Fibroblast of lung (primary cell): ENCODE measurements at regions not wholly inside any gene's neighbourhood (a gene's known extent, or its start where the extent isn't known, plus 50 kb on each side); places are given as distances from the start of the nearest gene placed in this dataset.

Source experiments
- DNase-seq, 2 donors: peaks; one replicate each; pipeline versions ENCODE4 v3.0.0 to v3.0.0-alpha.2; 2010; ENCODE audit warnings: low read depth in 2 of 2
- H2AFZ ChIP-seq: 2 replicates; pipeline ENCODE4 v1.5.1; 2012; ENCODE audit warnings: low read length, control low read depth, inconsistent platforms
- H3K27ac ChIP-seq: 2 replicates; pipeline ENCODE4 v1.5.1; 2011; ENCODE audit warnings: low read length, control low read depth; ENCODE audit not compliant: insufficient read depth
- H3K27me3 ChIP-seq: 2 replicates; pipeline ENCODE4 v1.5.1; 2011; ENCODE audit warnings: mild to moderate bottlenecking, low read length; ENCODE audit not compliant: control insufficient read depth, insufficient read depth
- H3K36me3 ChIP-seq: 2 replicates; pipeline ENCODE4 v1.5.1; 2011; ENCODE audit warnings: low read length; ENCODE audit not compliant: control insufficient read depth, insufficient read depth
- H3K4me1 ChIP-seq: 2 replicates; pipeline ENCODE4 v1.5.1; 2011; ENCODE audit warnings: low read length; ENCODE audit not compliant: control insufficient read depth, insufficient read depth; ENCODE audit errors: extremely low read depth
- H3K4me2 ChIP-seq: 2 replicates; pipeline ENCODE4 v1.5.1; 2011; ENCODE audit warnings: low read length, control low read depth; ENCODE audit not compliant: insufficient read depth; ENCODE audit errors: extremely low read depth
- H3K4me3 ChIP-seq, 4 experiments: fragments of 200-600 bp in 1 of 4; sonication (generic) in 1 of 4; replicated peaks in 1 of 4; 2 replicates each; pipeline ENCODE4 v1.5.1; 2011 to 2016; ENCODE audit warnings: low read length in 4 of 4, low read depth in 3 of 4, mild to moderate bottlenecking in 3 of 4, control low read depth in 2 of 4, inconsistent platforms in 1 of 4, mixed read lengths in 1 of 4; ENCODE audit not compliant: insufficient read depth in 1 of 4; ENCODE audit errors: control extremely low read depth in 1 of 4
- H3K79me2 ChIP-seq: 2 replicates; pipeline ENCODE4 v1.5.1; 2012; ENCODE audit warnings: mild to moderate bottlenecking, low read length, inconsistent platforms; ENCODE audit not compliant: control insufficient read depth, insufficient read depth
- H3K9ac ChIP-seq: 2 replicates; pipeline ENCODE4 v1.5.1; 2011; ENCODE audit warnings: mild to moderate bottlenecking, low read length, control low read depth; ENCODE audit not compliant: insufficient read depth
- H3K9me3 ChIP-seq: 2 replicates; pipeline ENCODE4 v1.5.1; 2012; ENCODE audit warnings: low read depth, low read length; ENCODE audit not compliant: control insufficient read depth, insufficient read depth
- H4K20me1 ChIP-seq: 2 replicates; pipeline ENCODE4 v1.5.1; 2011; ENCODE audit warnings: low read length; ENCODE audit not compliant: control insufficient read depth, insufficient read depth; ENCODE audit errors: extremely low read depth
- CTCF ChIP-seq, 2 donors: IDR thresholded peaks in 1 of 2; conservative IDR thresholded peaks in 1 of 2; 1 replicate in 1 of 2; 2 replicates in 1 of 2; pipeline ENCODE4 v1.5.1; 2011 to 2012; ENCODE audit warnings: low read length in 2 of 2, control low read depth in 1 of 2, inconsistent platforms in 1 of 2, low read depth in 1 of 2, mild to moderate bottlenecking in 1 of 2
- EZH2 ChIP-seq: IDR thresholded peaks from 2 replicates; pipeline ENCODE4 v1.5.1; 2012; ENCODE audit warnings: low read length, control low read depth, mild to moderate bottlenecking; ENCODE audit errors: missing control alignments

GRCh38 chr21:35203093-35203977, 154.2 kb upstream of the RUNX1 start:
- peak overlapping the region; percentile 13 for H3K9ac ChIP-seq
- TF ChIP-seq EZH2 (no peak), CTCF (conservative IDR thresholded peaks at IDR 0.05 in 1 of 2, IDR thresholded peaks at IDR 0.05 in 1 of 2; ENCODE audit: low read depth in 1 of 2, low read length in 2 of 2) (no peak)
- H3K36me3 ChIP-seq, result no peaks in the 10 kb centered on the region
- peak overlapping the region; percentile 64 for H3K27ac ChIP-seq
- H4K20me1 ChIP-seq, result no peaks in the 10 kb centered on the region
- no peaks in the 10 kb centered on the region for H3K79me2 ChIP-seq
- no peak overlapping the region for H3K4me3 ChIP-seq
- DNase-seq, result peak; percentile 85 to 93
- H3K4me1 ChIP-seq, result peaks cover 37% of the 10 kb centered on the region
- no peak overlapping the region for H2AFZ ChIP-seq
- no peaks in the 10 kb centered on the region for H3K27me3 ChIP-seq
- H3K9me3 ChIP-seq, result no peaks in the 10 kb centered on the region
- peak overlapping the region; percentile 29 for H3K4me2 ChIP-seq

GRCh38 chr21:35202431-35202830, 153.3 kb upstream of the RUNX1 start:
- Histone ChIP-seq H3K4me3 (no peak overlapping the region), H2AFZ (no peak overlapping the region), H3K4me2 (no peak overlapping the region), H3K9me3 (no peaks in the 10 kb centered on the region), H3K79me2 (no peaks in the 10 kb centered on the region), H3K27me3 (no peaks in the 10 kb centered on the region), H3K9ac (no peak overlapping the region), H3K27ac (peak overlapping the region; percentile 64), H3K36me3 (no peaks in the 10 kb centered on the region), H3K4me1 (peaks cover 36% of the 10 kb centered on the region), H4K20me1 (no peaks in the 10 kb centered on the region)
- peak; percentile 61 to 65 for DNase-seq
- no peak for TF ChIP-seq CTCF (conservative IDR thresholded peaks at IDR 0.05 in 1 of 2, IDR thresholded peaks at IDR 0.05 in 1 of 2; ENCODE audit: low read depth in 1 of 2, low read length in 2 of 2)
- no peak for TF ChIP-seq EZH2

GRCh38 chr21:35201799-35202198, 152.7 kb upstream of the RUNX1 start:
- Histone ChIP-seq H2AFZ (no peak overlapping the region), H3K79me2 (no peaks in the 10 kb centered on the region), H3K27ac (no peak overlapping the region), H3K36me3 (no peaks in the 10 kb centered on the region), H3K9me3 (no peaks in the 10 kb centered on the region), H3K4me3 (no peak overlapping the region), H3K9ac (no peak overlapping the region), H3K4me2 (no peak overlapping the region), H3K4me1 (peaks cover 36% of the 10 kb centered on the region), H4K20me1 (no peaks in the 10 kb centered on the region), H3K27me3 (no peaks in the 10 kb centered on the region)
- TF ChIP-seq CTCF (conservative IDR thresholded peaks at IDR 0.05 in 1 of 2, IDR thresholded peaks at IDR 0.05 in 1 of 2; ENCODE audit: low read depth in 1 of 2, low read length in 2 of 2), result no peak
- no peak for TF ChIP-seq EZH2
- DNase-seq, result no peak
